COLO829 (cell line): ENCODE measurements at regions not wholly inside any gene's neighbourhood (a gene's known extent, or its start where the extent isn't known, plus 50 kb on each side); places are given as distances from the start of the nearest gene placed in this dataset.

ENCODE experiments used
- DNase-seq: peaks from one replicate; pipeline ENCODE4 v3.0.0; 2012; ENCODE audit warnings: low spot score

- no peak for DNase-seq
These were observed 60.0 kb downstream of the ING1 start for GRCh38 chr13:110773480-110773879.

GRCh38 chr13:110774051-110774450, 60.6 kb downstream of the ING1 start:
- DNase-seq = no peak

GRCh38 chr13:110774490-110774889, 61.0 kb downstream of the ING1 start:
- no peak for DNase-seq

- no peak for DNase-seq
These were observed 62.1 kb downstream of the ING1 start for GRCh38 chr13:110775576-110775975.

- no peak for DNase-seq
These were observed 63.8 kb downstream of the ING1 start for GRCh38 chr13:110777251-110777820.

- no peak for DNase-seq
These were observed 65.5 kb downstream of the ING1 start for GRCh38 chr13:110779022-110779421.

DNA sequence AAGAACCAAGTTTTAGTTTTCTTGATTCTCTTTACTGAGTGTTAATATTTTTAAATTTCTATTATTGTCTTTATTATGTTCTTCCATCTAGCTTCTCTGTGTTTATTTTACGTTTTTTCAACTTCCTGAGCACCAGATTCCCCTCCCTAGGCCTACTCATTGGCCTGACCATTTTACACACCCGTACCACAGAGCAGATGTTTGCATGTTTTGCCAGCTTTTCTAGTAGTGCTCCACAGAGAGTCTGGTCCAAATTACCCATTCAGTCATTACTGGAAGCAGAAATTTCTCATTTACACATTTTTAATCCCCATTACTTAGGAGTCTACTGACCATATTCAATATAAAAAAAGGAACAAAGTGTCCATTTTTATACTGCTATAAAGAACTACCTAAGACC, 66.9 kb downstream of the ING1 start:
- DNase-seq = no peak

DNA sequence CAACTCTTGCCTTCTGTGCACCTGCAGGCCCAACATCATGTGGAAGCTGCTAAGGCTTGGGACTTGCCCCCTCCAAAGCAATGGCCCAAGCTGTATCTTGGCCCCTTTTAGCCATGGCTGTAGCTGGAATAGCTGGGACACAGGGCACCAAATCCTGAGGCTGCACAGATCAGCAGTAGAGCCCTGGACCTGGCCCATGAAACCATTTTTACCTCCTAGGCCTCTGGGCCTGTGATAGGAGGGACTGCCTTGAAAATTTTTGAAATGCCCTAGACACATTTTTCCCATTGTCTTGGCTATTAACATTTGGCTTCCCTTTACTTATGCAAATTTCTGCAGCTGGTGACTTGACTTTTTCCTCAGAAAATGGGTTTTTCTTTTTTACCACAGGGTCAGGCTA, 68.7 kb downstream of the ING1 start:
- no peak for DNase-seq

DNA sequence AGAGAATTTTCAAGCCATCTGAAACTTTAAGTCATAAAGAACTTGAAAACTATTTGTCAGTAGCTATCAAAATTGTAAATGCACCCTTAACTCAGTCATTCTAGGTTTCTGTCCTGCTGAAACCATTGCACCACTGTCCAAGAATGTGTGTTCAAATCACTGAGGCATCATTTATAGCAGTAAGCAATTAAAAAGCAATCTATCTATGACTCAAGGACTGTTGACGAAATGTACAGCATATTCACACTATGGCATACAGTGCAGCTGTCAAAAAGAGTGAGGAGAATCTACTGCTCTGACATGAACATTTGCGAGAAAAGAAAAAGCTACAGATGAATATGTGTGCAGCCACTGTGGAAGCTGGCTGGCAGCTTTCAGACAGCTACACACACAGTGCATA, 71.2 kb downstream of the ING1 start:
- DNase-seq = no peak

DNA sequence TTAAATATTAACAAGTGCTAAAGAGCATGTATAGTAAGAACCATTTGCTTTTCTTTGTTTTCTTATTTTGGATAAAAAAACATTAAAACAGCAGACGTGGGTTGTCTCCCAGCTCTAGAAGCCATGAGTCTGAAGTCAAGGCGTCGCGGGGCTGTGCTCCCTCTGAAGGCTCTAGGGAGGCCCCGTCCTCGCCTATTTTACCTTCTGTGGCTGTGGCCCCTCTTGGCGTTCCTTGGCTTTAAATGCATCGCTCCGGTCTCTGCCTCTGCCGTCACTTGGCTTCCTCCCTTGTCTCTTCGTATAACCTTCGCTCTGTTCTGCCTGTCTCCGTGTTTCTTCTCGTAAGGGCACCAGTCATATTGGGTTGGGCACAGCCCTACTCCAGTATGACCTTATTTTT, 75.3 kb downstream of the ING1 start:
- no peak for DNase-seq

GRCh38 chr13:110789871-110790270, 76.4 kb downstream of the ING1 start:
- DNase-seq = no peak

- no peak for DNase-seq
These were observed 76.9 kb downstream of the ING1 start for GRCh38 chr13:110790371-110790770.

DNA sequence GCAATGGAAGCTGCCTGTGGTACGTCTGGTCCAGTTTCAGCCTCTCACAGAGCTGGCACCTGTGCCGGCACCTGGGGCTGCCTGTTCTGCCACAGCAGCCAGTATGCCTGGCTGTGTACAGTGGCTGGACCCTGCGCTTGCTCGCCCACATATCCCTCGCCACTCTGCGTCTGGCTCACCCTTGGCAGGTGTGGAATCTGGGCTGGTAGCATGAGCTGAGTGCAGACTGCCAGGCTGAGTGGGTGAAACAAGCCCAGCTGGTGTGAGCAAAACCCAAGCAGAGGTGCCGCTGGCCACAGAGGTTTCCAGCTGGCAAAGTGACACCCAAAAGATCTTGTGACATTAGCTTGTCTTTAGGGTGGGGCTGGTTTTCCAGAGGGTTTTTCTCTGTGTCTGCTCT, 80.7 kb downstream of the ING1 start:
- DNase-seq = no peak

DNA sequence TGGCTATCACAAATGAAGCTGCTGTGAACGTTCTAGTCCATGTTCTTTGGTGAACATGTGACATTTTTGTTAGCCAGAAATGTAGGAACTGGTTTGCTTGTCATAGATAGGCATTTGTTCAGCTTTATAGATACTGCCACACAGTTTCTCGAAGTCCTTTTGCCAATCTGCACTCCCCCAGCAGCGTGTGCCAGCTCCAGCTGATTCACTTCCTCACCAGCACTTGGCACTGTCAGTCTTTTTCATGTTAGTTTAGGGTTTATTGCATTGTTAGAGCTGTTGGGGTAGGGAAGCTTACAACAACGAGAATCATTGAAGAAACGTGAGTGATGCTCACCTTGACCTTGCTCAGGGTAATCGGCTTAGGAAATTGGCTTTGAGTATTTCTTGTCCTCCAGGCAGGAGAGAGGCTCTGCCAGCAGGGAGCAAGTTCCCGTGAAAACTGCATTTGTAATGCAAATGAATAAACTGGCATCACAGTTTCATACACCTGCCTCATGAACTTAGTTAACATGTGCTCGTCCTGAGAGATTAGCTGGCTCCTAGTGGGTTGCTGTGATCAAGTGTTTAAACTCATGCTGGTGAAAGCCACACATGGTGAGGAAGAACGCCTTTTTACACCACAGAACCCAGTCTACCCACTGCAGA, 83.9 kb downstream of the ING1 start:
- DNase-seq = no peak

GRCh38 chr13:110798081-110798994, 84.8 kb downstream of the ING1 start:
- DNase-seq = no peak

DNA sequence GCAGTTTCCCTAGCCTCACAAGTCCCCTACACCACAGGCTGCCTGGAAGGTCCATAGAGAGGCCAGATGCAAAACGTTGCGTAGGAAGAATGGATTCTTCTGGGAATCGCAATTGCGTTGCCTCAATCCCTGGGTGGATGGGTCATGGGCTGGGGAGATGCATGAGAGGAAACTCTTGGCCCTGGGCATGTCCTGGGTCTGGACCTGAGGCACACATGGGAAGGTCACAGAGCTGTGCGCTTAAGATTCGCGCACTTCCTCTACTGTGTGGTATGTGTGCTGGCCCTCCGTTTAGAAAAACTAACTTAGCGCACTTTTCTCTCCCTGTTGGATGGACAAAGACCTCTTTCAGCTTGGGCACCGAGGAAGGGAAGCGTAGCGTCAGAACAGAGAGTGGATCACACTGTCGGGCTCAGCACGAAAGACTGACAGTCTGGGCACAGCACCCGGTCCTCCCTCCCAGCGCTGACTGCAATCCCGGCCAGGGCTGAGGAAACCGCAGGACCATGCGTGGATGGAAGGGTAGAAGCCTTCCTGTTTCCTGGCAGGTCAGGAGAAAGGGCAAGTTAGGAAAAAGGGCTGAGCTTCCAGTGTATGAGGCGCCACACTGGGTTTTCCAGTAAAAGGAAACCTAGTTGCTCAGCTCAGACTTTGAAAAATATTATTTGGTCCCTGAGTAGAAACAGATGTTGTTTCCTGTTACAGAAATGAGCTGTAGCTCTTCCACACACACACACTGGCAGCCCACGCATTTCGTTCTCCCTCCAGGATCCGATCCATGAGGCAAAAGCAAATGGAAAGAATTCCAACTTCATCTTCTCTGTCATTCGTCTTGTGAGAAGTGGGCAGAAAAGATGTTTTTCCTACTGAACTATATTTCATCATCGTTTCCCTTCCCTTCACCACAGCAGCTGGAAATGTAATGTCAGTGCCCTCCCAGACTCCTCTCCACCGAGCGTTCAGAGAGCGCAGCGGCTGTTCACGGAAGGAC, 86.0 kb downstream of the ING1 start:
- peak; percentile 84 for DNase-seq

GRCh38 chr13:110801044-110801443, 87.5 kb downstream of the ING1 start:
- DNase-seq = no peak

DNA sequence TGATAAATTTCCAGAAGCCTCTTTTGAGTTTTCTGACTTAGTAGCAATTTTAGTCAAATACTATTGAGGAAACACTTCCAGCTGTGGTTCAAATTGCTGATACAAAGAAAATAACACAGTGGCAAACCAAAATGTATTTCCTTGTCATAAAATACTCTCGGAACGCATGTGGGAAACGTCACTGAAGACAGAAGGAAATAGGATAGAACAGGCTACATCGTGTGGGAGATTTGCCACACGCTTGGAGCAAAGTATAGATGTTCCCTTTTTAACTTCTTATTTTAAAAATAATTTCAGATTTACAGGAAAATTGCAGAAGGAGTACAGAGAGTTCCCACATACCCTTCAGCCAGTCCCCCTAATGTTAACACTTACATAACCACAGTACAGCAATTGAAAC, 88.8 kb downstream of the ING1 start:
- no peak for DNase-seq

DNA sequence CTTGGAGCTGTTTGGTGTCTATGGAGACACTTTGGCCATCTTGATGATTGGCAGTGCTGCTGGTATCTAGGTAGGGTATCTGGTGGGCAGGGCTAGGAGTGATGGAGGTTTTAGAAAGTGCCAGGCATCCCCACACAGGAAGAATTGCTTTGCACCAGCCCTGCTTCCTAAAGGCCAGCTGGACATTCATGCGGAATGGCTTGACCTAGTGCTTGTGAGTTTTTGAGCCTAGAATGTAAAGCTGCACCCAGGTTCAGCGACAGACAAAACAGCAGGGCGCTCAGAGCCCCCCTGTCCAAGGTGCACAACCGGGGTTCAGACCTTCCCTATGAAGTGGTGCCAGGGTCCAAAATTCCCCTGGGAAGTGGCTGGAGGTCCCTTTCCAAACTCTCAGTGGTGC, 93.1 kb downstream of the ING1 start:
- no peak for DNase-seq

DNA sequence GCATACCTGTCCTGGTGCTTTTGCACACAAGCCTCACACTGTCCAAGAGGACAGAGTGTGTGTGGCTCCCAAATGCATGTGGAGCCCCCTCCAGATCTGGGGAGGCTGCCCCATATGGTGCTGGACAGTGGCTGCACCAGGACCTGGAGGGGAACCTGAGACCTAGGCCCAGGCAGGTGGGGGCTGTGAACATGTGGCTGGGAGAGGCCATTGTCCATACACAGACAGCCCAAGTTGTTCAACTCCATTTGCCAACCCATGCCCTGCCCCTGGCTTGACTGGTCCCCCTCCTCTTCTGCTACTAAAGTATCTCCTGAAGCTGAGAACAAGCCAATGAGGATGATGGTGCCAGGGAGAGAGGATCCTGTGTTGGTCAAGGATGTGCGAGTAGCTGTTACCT, 94.0 kb downstream of the ING1 start:
- DNase-seq = no peak

DNA sequence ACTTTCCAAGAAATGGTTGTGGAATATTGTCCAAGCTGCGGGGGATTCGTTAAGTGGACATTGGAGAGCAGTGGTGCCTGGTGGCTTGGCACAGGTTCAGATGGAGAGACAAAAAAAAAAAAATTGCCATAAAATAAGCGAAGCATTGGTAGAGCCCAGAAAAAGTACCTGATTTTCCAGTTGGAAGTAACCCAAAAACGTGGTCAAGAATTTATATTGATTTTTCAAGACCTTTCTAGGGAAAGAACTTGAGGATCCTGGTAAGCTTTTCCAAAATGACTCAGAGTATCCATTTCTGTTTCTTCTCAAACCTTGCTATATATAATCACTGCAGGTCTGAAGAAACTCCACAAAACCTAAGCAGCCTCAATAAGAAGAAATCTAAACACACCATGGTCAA, 94.6 kb downstream of the ING1 start:
- DNase-seq = no peak

DNA sequence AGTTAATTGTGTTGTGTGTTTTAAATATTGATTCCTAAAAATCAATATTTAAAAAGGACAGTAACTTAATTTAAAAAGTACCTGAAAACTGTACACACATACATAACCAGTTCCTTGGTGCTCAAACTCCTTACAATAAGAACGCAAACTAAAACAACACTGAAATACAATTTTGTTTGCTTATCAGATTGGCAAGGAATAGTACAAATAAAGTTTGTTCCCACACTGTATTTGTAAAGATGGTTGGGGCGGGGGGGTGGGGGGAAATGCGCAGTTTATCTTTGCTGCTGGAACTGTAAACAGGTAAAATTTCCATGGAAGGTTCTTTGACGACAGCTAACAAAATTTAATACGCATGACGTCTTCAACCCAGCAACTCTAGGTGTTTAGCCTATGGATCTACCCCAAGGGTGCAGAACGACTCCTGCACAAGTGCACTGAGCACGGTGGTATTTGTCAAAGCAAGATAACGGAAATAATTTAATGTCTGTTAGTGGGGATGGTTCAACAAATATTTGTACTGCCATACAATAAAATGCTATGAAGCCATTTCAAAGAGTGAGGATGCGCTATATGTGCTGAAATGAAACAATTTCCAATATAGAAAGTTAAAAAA, 96.5 kb downstream of the ING1 start:
- DNase-seq = no peak
